ENCODE measurements at regions not wholly inside any gene's neighbourhood (a gene's known extent, or its start where the extent isn't known, plus 50 kb on each side); places are given as distances from the start of the nearest gene placed in this dataset.

DNA sequence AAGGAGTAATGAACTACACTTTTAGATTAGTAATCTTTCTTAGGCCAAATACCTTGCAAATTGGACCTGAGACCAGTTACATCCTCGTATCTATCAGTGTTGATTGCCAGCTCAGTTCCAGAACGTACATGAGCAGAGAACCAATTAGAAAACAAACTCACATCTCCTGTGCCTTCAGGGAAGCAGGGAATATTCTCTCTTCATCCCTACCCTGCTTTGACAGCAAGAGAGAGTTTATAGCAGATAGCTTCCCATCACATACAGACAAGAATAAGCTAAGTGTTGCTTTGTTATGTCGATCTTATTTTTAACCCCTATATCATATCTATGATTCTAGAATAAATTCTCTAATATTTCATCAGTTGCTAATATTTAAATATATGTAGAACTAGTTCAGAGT lies 181.8 kb downstream of the DSC3 start:
- TF ChIP-seq CTCF (IDR thresholded peaks at IDR 0.05; ENCODE audit: insufficient read depth, low read length) (no peak), REST (IDR thresholded peaks at IDR 0.05; ENCODE audit: insufficient replicate concordance, low read depth) (no peak), POLR2AphosphoS5 (IDR thresholded peaks at IDR 0.05; ENCODE audit: low read depth) (no peak), GABPA (IDR thresholded peaks at IDR 0.05; ENCODE audit: low read depth) (no peak)
